GM19025 (cell line): ENCODE measurements at regions not wholly inside any gene's neighbourhood (a gene's known extent, or its start where the extent isn't known, plus 50 kb on each side); places are given as distances from the start of the nearest gene placed in this dataset.
"Not testable (repeated sequence)": the region's sequence is repeated elsewhere in the genome, so short reads cannot be mapped to it uniquely, and the experiment has no call there.

ENCODE experiments used
- ATAC-seq: cut with Tn5 transposase; IDR thresholded peaks from one replicate; pipeline ENCODE4 v1.9.1; 2021; ENCODE audit warnings: mild to moderate bottlenecking, low read depth, moderate library complexity; ENCODE audit not compliant: unreplicated experiment

GRCh38 chr1:181251713-181252075, 163.2 kb downstream of the IER5 start:
- ATAC-seq, result no peak

- not testable (repeated sequence) for ATAC-seq
These were observed 165.1 kb downstream of the IER5 start for GRCh38 chr1:181253601-181254000.

- ATAC-seq, result no peak
These were observed 166.9 kb downstream of the IER5 start for GRCh38 chr1:181255270-181255929.

- peak; percentile 94 for ATAC-seq
These were observed 168.6 kb downstream of the IER5 start for GRCh38 chr1:181257117-181257516.

GRCh38 chr1:181259026-181259745, 170.7 kb downstream of the IER5 start:
- ATAC-seq, result no peak

GRCh38 chr1:181260271-181260670, 171.8 kb downstream of the IER5 start:
- no peak for ATAC-seq

GRCh38 chr1:181260994-181261393, 172.5 kb downstream of the IER5 start:
- ATAC-seq, result no peak

GRCh38 chr1:181262069-181262468, 173.6 kb downstream of the IER5 start:
- no peak for ATAC-seq

GRCh38 chr1:181263444-181263843, 174.9 kb downstream of the IER5 start:
- no peak for ATAC-seq

GRCh38 chr1:181264821-181265220, 176.3 kb downstream of the IER5 start:
- no peak for ATAC-seq

- no peak for ATAC-seq
These were observed 196.5 kb downstream of the IER5 start for GRCh38 chr1:181284978-181285377.

- no peak for ATAC-seq
These were observed 188.1 kb upstream of the CACNA1E start for GRCh38 chr1:181295217-181295616.

- ATAC-seq, result no peak
These were observed 187.1 kb upstream of the CACNA1E start for GRCh38 chr1:181296180-181296579.

- no peak for ATAC-seq
These were observed 175.2 kb upstream of the CACNA1E start for GRCh38 chr1:181308098-181308497.

- ATAC-seq, result no peak
These were observed 172.8 kb upstream of the CACNA1E start for GRCh38 chr1:181310560-181310959.

- ATAC-seq, result no peak
These were observed 170.4 kb upstream of the CACNA1E start for GRCh38 chr1:181312946-181313345.

GRCh38 chr1:181313466-181313865, 169.9 kb upstream of the CACNA1E start:
- no peak for ATAC-seq

GRCh38 chr1:181314010-181314409, 169.3 kb upstream of the CACNA1E start:
- ATAC-seq, result no peak

GRCh38 chr1:181314959-181315358, 168.4 kb upstream of the CACNA1E start:
- ATAC-seq, result no peak

GRCh38 chr1:181317261-181317930, 165.9 kb upstream of the CACNA1E start:
- no peak for ATAC-seq

- ATAC-seq, result no peak
These were observed 165.1 kb upstream of the CACNA1E start for GRCh38 chr1:181318022-181318857.
